Type B pancreatic cell (in vitro differentiated cells): ENCODE measurements at regions not wholly inside any gene's neighbourhood (a gene's known extent, or its start where the extent isn't known, plus 50 kb on each side); places are given as distances from the start of the nearest gene placed in this dataset.

Source experiments
- DNase-seq: peaks from one replicate; pipeline ENCODE4 v3.0.0; 2021; ENCODE audit warnings: mixed read lengths; ENCODE audit not compliant: unreplicated experiment; ENCODE audit errors: extremely low spot score
- H3K27ac Mint-ChIP-seq: 2 replicates; pipeline ENCODE4 v1.8.0; 2021; ENCODE audit warnings: mild to moderate bottlenecking, mixed read lengths
- H3K27me3 Mint-ChIP-seq: 2 replicates; pipeline ENCODE4 v1.8.0; 2021; ENCODE audit warnings: mixed read lengths
- H3K36me3 Mint-ChIP-seq: 2 replicates; pipeline ENCODE4 v1.8.0; 2021; ENCODE audit warnings: mixed read lengths
- H3K4me1 Mint-ChIP-seq: one replicate; pipeline ENCODE4 v1.8.0; 2021; ENCODE audit warnings: mixed read lengths; ENCODE audit not compliant: unreplicated experiment
- H3K4me3 Mint-ChIP-seq: 2 replicates; pipeline ENCODE4 v1.8.0; 2021; ENCODE audit warnings: mild to moderate bottlenecking, mixed read lengths
- H3K9me3 Mint-ChIP-seq: 2 replicates; pipeline ENCODE4 v1.8.0; 2021; ENCODE audit warnings: mixed read lengths
- TF ChIP-seq, protein P1 (sequence below): fragments of 200-600 bp; sonication (generic); conservative IDR thresholded peaks from 2 replicates; pipeline ENCODE4 v1.5.0; 2021; ENCODE audit warnings: antibody characterized with exemption, mild to moderate bottlenecking

DNA sequence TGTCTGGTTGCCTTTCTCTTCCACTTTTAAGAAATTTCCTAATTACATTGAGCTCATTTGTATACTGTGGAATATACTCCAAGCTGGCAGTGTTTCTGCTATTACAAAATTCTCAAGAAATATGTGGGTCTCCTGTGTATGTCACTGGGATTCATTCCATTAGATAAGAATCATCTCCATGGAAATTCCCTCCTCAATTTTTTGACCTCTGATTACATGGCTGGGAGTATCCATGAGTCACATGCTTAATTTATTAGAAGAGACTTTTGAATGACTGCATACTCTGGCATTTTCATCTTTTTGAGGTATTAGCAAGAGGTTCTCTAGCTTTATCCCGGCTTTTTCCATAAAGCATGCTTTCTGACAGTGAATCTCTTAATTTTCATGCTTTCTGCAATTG is 665.5 kb upstream of the CNTNAP5 start:
- Mint-ChIP-seq H3K36me3 (no peaks in the 10 kb centered on the region), H3K27me3 (no peaks in the 10 kb centered on the region), H3K9me3 (no peaks in the 10 kb centered on the region), H3K4me1 (peaks cover 5% of the 10 kb centered on the region), H3K27ac (no peak overlapping the region), H3K4me3 (no peak overlapping the region)
- no peak for DNase-seq
- TF ChIP-seq, protein P1, sequence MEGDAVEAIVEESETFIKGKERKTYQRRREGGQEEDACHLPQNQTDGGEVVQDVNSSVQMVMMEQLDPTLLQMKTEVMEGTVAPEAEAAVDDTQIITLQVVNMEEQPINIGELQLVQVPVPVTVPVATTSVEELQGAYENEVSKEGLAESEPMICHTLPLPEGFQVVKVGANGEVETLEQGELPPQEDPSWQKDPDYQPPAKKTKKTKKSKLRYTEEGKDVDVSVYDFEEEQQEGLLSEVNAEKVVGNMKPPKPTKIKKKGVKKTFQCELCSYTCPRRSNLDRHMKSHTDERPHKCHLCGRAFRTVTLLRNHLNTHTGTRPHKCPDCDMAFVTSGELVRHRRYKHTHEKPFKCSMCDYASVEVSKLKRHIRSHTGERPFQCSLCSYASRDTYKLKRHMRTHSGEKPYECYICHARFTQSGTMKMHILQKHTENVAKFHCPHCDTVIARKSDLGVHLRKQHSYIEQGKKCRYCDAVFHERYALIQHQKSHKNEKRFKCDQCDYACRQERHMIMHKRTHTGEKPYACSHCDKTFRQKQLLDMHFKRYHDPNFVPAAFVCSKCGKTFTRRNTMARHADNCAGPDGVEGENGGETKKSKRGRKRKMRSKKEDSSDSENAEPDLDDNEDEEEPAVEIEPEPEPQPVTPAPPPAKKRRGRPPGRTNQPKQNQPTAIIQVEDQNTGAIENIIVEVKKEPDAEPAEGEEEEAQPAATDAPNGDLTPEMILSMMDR: no peak

DNA sequence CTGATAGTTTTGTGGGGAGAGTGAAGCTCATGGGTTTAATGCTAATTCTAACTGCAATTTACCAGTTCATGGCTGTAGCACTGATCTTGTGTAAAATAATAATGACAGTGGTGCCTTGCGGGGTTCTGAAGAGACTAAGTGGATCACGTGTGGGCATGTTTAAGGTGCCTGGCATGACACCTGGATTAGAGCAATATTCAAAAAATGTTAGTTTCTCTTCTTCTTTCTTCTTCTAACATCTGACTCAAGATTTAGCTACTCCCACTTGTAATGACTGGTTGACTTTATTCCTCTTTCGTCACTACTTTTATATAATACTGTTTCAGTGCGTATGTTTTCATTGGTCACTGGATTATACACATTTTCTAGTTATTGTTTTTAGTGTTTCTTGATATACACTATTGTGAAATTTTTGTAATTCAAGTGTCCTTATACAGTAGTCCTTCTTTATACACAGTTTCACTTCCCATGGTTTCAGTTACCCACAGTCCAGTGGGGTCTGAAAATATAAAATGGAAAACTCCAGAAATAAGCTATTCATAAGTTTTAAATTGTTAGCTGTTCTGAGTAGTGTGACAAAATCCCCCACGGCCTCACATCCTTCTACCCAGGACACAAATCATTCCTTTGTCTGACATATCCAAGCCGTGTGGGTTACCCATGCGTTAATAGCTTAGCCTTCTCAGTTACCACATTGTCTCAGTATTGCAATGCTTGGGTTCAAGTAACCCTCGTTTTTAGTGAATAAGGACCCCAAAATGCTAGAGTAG is 662.2 kb upstream of the CNTNAP5 start:
- Mint-ChIP-seq H3K27me3 (no peaks in the 10 kb centered on the region), H3K36me3 (no peaks in the 10 kb centered on the region), H3K4me1 (peaks cover 5% of the 10 kb centered on the region), H3K4me3 (no peak overlapping the region), H3K9me3 (no peaks in the 10 kb centered on the region), H3K27ac (no peak overlapping the region)
- no peak for DNase-seq
- TF ChIP-seq, protein P1: no peak

DNA sequence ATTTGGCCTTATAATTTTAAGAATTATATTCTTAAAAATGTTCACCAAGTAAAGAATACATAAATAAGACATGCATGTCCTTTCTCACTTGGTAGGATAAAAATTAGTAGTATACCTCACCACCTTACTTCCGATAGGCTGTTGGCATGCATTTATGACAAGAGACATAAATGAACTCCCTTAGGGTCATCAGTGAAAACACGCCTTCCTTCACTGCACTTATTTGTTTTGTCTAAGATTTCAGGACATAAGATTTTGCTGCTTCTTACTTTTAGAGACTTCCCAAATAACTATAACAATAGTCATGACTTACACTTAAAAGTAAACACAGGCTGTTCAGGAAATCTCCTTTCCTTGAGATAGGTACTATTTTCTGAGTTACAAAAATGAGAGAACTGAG is 661.3 kb upstream of the CNTNAP5 start:
- no peaks in the 10 kb centered on the region for H3K9me3 Mint-ChIP-seq
- no peak for DNase-seq
- peaks cover 5% of the 10 kb centered on the region for H3K4me1 Mint-ChIP-seq
- no peaks in the 10 kb centered on the region for H3K27me3 Mint-ChIP-seq
- no peak overlapping the region for H3K4me3 Mint-ChIP-seq
- H3K36me3 Mint-ChIP-seq: no peaks in the 10 kb centered on the region
- TF ChIP-seq, protein P1: no peak
- no peak overlapping the region for H3K27ac Mint-ChIP-seq

DNA sequence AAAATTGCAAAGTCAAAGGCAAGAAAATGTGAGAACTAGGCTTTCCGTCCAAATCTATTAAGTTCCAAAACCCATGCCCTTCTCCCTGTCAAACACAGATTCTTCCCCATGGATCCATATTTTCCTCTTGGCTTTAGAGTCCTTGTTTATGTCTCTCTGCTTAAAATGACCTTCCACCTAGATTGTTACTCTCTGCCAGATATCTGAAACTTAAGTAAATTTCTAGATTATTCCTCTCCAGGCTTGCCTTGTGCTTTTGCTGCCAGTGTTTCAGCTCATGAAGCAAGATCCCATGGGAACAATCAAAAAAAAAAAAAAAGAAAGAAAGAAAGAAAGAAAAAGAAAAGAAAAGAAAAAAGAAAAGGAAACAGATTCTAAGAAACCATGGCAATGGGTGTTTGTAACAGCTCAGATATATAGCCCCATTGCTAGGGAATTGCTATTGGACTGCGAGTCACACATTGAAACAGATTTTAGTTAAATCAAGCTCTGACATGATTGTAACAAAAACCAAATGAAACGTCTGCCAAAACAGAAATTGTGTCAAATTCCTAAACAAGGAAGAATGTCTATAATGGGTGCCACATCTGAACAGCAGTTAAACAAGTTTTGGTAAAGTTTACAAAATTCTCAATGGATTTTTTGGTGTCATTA is 660.7 kb upstream of the CNTNAP5 start:
- H3K4me1 Mint-ChIP-seq: peaks cover 5% of the 10 kb centered on the region
- no peak overlapping the region for H3K27ac Mint-ChIP-seq

DNA sequence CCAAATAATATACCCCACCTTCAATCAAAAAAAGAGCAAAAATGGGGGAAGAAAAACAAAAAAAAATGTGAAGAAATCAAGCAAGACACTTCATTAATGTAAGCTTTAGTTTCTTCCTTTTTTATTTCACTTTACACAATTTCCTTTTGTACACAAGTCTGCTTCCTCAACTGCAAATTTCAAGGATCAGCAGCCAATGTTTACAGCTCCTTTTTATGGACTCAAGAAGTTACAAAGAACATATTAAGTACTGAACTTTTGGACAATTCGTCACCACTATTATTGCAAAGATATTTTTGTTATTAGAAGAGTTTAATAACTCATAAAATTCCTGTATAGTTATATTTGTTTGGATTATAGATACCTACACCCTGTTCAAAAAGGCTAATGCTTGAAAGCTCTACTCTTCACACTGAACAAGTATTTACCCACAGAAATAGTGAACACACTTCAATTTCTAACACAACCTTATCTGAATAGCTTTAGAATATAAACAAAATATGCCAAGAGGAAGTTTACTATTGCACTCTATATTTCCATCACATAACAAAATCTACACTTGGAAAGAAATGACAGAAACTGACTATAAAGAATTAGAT is 658.7 kb upstream of the CNTNAP5 start:
- Mint-ChIP-seq H3K4me3 (no peak overlapping the region), H3K36me3 (no peaks in the 10 kb centered on the region), H3K4me1 (peaks cover 5% of the 10 kb centered on the region), H3K27ac (no peak overlapping the region), H3K27me3 (no peaks in the 10 kb centered on the region), H3K9me3 (no peaks in the 10 kb centered on the region)
- TF ChIP-seq, protein P1: no peak
- DNase-seq: no peak

More for the DNA sequence above, 660.7 kb upstream of the CNTNAP5 start:
- H3K36me3 Mint-ChIP-seq: no peaks in the 10 kb centered on the region
- no peaks in the 10 kb centered on the region for H3K9me3 Mint-ChIP-seq
- H3K4me3 Mint-ChIP-seq: no peak overlapping the region
- DNase-seq: no peak
- no peaks in the 10 kb centered on the region for H3K27me3 Mint-ChIP-seq
- TF ChIP-seq, protein P1: no peak
